IPS-NIHi11 (cell line): ENCODE measurements at regions not wholly inside any gene's neighbourhood (a gene's known extent, or its start where the extent isn't known, plus 50 kb on each side); places are given as distances from the start of the nearest gene placed in this dataset.
"Not testable (repeated sequence)": the region's sequence is repeated elsewhere in the genome, so short reads cannot be mapped to it uniquely, and the experiment has no call there.

ENCODE experiments used
- DNase-seq: peaks from one replicate; pipeline ENCODE4 v3.0.0; 2012; ENCODE audit warnings: mixed read lengths, low spot score

- DNase-seq, result no peak
These were observed 242.5 kb upstream of the PRSS58 start for GRCh38 chr7:142500366-142500765.

GRCh38 chr7:142499635-142500034 lies 241.8 kb upstream of the PRSS58 start:
- DNase-seq, result no peak

GRCh38 chr7:142498364-142498763 lies 240.5 kb upstream of the PRSS58 start:
- DNase-seq, result no peak

GRCh38 chr7:142496545-142496991 lies 238.7 kb upstream of the PRSS58 start:
- DNase-seq, result peak; percentile 57

GRCh38 chr7:142495879-142496278 lies 238.0 kb upstream of the PRSS58 start:
- DNase-seq, result not testable (repeated sequence)

GRCh38 chr7:142495301-142495700 lies 237.4 kb upstream of the PRSS58 start:
- not testable (repeated sequence) for DNase-seq

GRCh38 chr7:142494021-142494420 lies 236.2 kb upstream of the PRSS58 start:
- no peak for DNase-seq

- no peak for DNase-seq
These were observed 231.0 kb upstream of the PRSS58 start for GRCh38 chr7:142488842-142489241.

GRCh38 chr7:142488036-142488633 lies 230.3 kb upstream of the PRSS58 start:
- no peak for DNase-seq

- DNase-seq, result not testable (repeated sequence)
These were observed 229.7 kb upstream of the PRSS58 start for GRCh38 chr7:142487565-142487964.

- DNase-seq, result no peak
These were observed 229.3 kb upstream of the PRSS58 start for GRCh38 chr7:142487124-142487523.

GRCh38 chr7:142485617-142486226 lies 227.9 kb upstream of the PRSS58 start:
- peak; percentile 10 for DNase-seq

- no peak for DNase-seq
These were observed 225.9 kb upstream of the PRSS58 start for GRCh38 chr7:142483659-142484317.

GRCh38 chr7:142482891-142483658 lies 225.2 kb upstream of the PRSS58 start:
- DNase-seq, result peak; percentile 61

GRCh38 chr7:142481548-142481947 lies 223.7 kb upstream of the PRSS58 start:
- DNase-seq, result no peak

- DNase-seq, result peak; percentile 42
These were observed 220.8 kb upstream of the PRSS58 start for GRCh38 chr7:142478479-142479220.

- not testable (repeated sequence) for DNase-seq
These were observed 219.9 kb upstream of the PRSS58 start for GRCh38 chr7:142477801-142478200.

- no peak for DNase-seq
These were observed 219.3 kb upstream of the PRSS58 start for GRCh38 chr7:142477079-142477651.

- no peak for DNase-seq
These were observed 218.2 kb upstream of the PRSS58 start for GRCh38 chr7:142476077-142476476.

GRCh38 chr7:142471820-142472219 lies 214.0 kb upstream of the PRSS58 start:
- DNase-seq, result no peak

- no peak for DNase-seq
These were observed 212.6 kb upstream of the PRSS58 start for GRCh38 chr7:142470544-142470830.
